ENCODE measurements at regions not wholly inside any gene's neighbourhood (a gene's known extent, or its start where the extent isn't known, plus 50 kb on each side); places are given as distances from the start of the nearest gene placed in this dataset.

GRCh38 chr10:58901092-58901646, 275.3 kb upstream of the PHYHIPL start:
- TF ChIP-seq CTCF (conservative IDR thresholded peaks at IDR 0.05; ENCODE audit: low read depth in 2 of 2) = no peak
- no peak for TF ChIP-seq POLR2AphosphoS5 (IDR thresholded peaks at IDR 0.05; ENCODE audit: low read depth)
- TF ChIP-seq EZH2phosphoT487 (IDR thresholded peaks at IDR 0.05; ENCODE audit: unreplicated experiment) = no peak
- TF ChIP-seq JUNB (IDR thresholded peaks at IDR 0.05; ENCODE audit: unreplicated experiment) = no peak
- TF ChIP-seq EZH2 (IDR thresholded peaks at IDR 0.05; ENCODE audit: low read depth, unreplicated experiment) = no peak
- no peak for TF ChIP-seq ETS1 (IDR thresholded peaks at IDR 0.05)
- no peak for TF ChIP-seq CREB1 (CRISPR knock-in tag; IDR thresholded peaks at IDR 0.05; ENCODE audit: low read depth)
- no peak for TF ChIP-seq REST (IDR thresholded peaks at IDR 0.05; ENCODE audit: unreplicated experiment)
- no peak for TF ChIP-seq ZNF462 (CRISPR knock-in tag; IDR thresholded peaks at IDR 0.05)
- TF ChIP-seq STAT1 (IDR thresholded peaks at IDR 0.05; ENCODE audit: unreplicated experiment) = no peak
- TF ChIP-seq NANOG (IDR thresholded peaks at IDR 0.05; ENCODE audit: borderline replicate concordance) = no peak
- no peak for TF ChIP-seq ZNF331 (CRISPR knock-in tag; IDR thresholded peaks at IDR 0.05; ENCODE audit: low read depth)
- no peak for TF ChIP-seq ZNF114 (CRISPR knock-in tag; IDR thresholded peaks at IDR 0.05)

Measured in GM23338 (cell line).